Vagina (tissue), 2 donors: ENCODE measurements at regions not wholly inside any gene's neighbourhood (a gene's known extent, or its start where the extent isn't known, plus 50 kb on each side); places are given as distances from the start of the nearest gene placed in this dataset.

Source experiments
- CTCF ChIP-seq, 3 experiments: fragments of 450-650 bp in 2 of 3; fragments of 200-600 bp in 1 of 3; sonication (generic) in 1 of 3; IDR thresholded peaks; one replicate each; pipeline ENCODE4 v1.5.1; 2017 to 2019; ENCODE audit warnings: antibody characterized with exemption in 3 of 3, mild to moderate bottlenecking in 2 of 3, moderate library complexity in 2 of 3
- POLR2A ChIP-seq, 2 donors: fragments of 450-650 bp; IDR thresholded peaks; one replicate each; pipeline ENCODE4 v1.6.1; 2017; ENCODE audit warnings: antibody characterized with exemption in 2 of 2, mild to moderate bottlenecking in 2 of 2, moderate library complexity in 2 of 2
- POLR2AphosphoS5 ChIP-seq, 2 donors: sonication (generic); formaldehyde crosslinking; IDR thresholded peaks; one replicate each; pipeline ENCODE4 v1.9.0; 2017; ENCODE audit warnings: antibody characterized with exemption in 2 of 2, mild to moderate bottlenecking in 2 of 2, low read depth in 1 of 2; ENCODE audit not compliant: insufficient read depth in 1 of 2

- TF ChIP-seq CTCF (IDR thresholded peaks at IDR 0.05) (no peak), POLR2AphosphoS5 (IDR thresholded peaks at IDR 0.05; ENCODE audit: insufficient read depth in 1 of 2, low read depth in 1 of 2) (no peak), POLR2A (IDR thresholded peaks at IDR 0.05) (no peak)
These were observed 441.7 kb downstream of the TYW1 start for GRCh38 chr7:67438198-67438882.
